Vagina (tissue), 2 donors: ENCODE measurements at regions not wholly inside any gene's neighbourhood (a gene's known extent, or its start where the extent isn't known, plus 50 kb on each side); places are given as distances from the start of the nearest gene placed in this dataset.

Experiments used
- DNase-seq, 2 donors: peaks; one replicate each; pipeline ENCODE4 v3.0.0-alpha.2; 2017; ENCODE audit errors: extremely low spot score in 2 of 2
- H3K27ac ChIP-seq: fragments of 200-600 bp; sonication (generic); one replicate; pipeline ENCODE4 v1.5.1; 2019
- H3K27me3 ChIP-seq: fragments of 200-600 bp; sonication (generic); one replicate; pipeline ENCODE4 v1.5.1; 2019
- H3K36me3 ChIP-seq, 2 donors: fragments of 200-600 bp; sonication (generic); one replicate each; pipeline ENCODE4 v1.5.1; 2017 to 2019
- H3K4me1 ChIP-seq: fragments of 200-600 bp; sonication (generic); one replicate; pipeline ENCODE4 v1.5.1; 2019
- H3K4me3 ChIP-seq, 2 donors: fragments of 200-600 bp; sonication (generic); 1 replicate in 1 of 2; 2 replicates in 1 of 2; pipeline ENCODE4 v1.5.1; 2016 to 2019
- H3K9me3 ChIP-seq: fragments of 200-600 bp; sonication (generic); one replicate; pipeline ENCODE4 v1.5.1; 2019
- CTCF ChIP-seq, 3 experiments: fragments of 450-650 bp in 2 of 3; fragments of 200-600 bp in 1 of 3; sonication (generic) in 1 of 3; IDR thresholded peaks; one replicate each; pipeline ENCODE4 v1.5.1; 2017 to 2019; ENCODE audit warnings: antibody characterized with exemption in 3 of 3, mild to moderate bottlenecking in 2 of 3, moderate library complexity in 2 of 3
- POLR2A ChIP-seq, 2 donors: fragments of 450-650 bp; IDR thresholded peaks; one replicate each; pipeline ENCODE4 v1.6.1; 2017; ENCODE audit warnings: antibody characterized with exemption in 2 of 2, mild to moderate bottlenecking in 2 of 2, moderate library complexity in 2 of 2
- POLR2AphosphoS5 ChIP-seq, 2 donors: sonication (generic); formaldehyde crosslinking; IDR thresholded peaks; one replicate each; pipeline ENCODE4 v1.9.0; 2017; ENCODE audit warnings: antibody characterized with exemption in 2 of 2, mild to moderate bottlenecking in 2 of 2, low read depth in 1 of 2; ENCODE audit not compliant: insufficient read depth in 1 of 2
- intact Hi-C: fragments of 100-400 bp; cut with DNase I; formaldehyde crosslinking; loops from one replicate; pipeline ENCODE4 v1.15.1; 2023

GRCh38 chr13:86462011-86462410, 662.8 kb upstream of the SLITRK6 start:
- H3K4me1 ChIP-seq, result no peaks in the 10 kb centered on the region
- H3K36me3 ChIP-seq, result no peaks in the 10 kb centered on the region
- no peaks in the 10 kb centered on the region for H3K9me3 ChIP-seq
- H3K4me3 ChIP-seq, result no peak overlapping the region
- intact Hi-C loops, result no loop called here
- no peak overlapping the region for H3K27ac ChIP-seq
- DNase-seq, result no peak
- TF ChIP-seq POLR2A (IDR thresholded peaks at IDR 0.05), result no peak
- TF ChIP-seq CTCF (IDR thresholded peaks at IDR 0.05), result no peak
- TF ChIP-seq POLR2AphosphoS5 (IDR thresholded peaks at IDR 0.05; ENCODE audit: insufficient read depth in 1 of 2, low read depth in 1 of 2), result no peak
- H3K27me3 ChIP-seq, result no peaks in the 10 kb centered on the region

- no peak for DNase-seq
- no peak for TF ChIP-seq CTCF (IDR thresholded peaks at IDR 0.05)
- no peak for TF ChIP-seq POLR2AphosphoS5 (IDR thresholded peaks at IDR 0.05; ENCODE audit: insufficient read depth in 1 of 2, low read depth in 1 of 2)
- TF ChIP-seq POLR2A (IDR thresholded peaks at IDR 0.05), result no peak
- H3K4me3 ChIP-seq, result no peak overlapping the region
- intact Hi-C loops, result no loop called here
- H3K9me3 ChIP-seq, result no peaks in the 10 kb centered on the region
- H3K27ac ChIP-seq, result no peak overlapping the region
- no peaks in the 10 kb centered on the region for H3K4me1 ChIP-seq
- no peaks in the 10 kb centered on the region for H3K27me3 ChIP-seq
- no peaks in the 10 kb centered on the region for H3K36me3 ChIP-seq
These were observed 665.0 kb upstream of the SLITRK6 start for GRCh38 chr13:86464193-86464592.

GRCh38 chr13:86474971-86475370, 675.8 kb upstream of the SLITRK6 start:
- no peaks in the 10 kb centered on the region for H3K27me3 ChIP-seq
- no peak for DNase-seq
- no peaks in the 10 kb centered on the region for H3K36me3 ChIP-seq
- H3K9me3 ChIP-seq, result no peaks in the 10 kb centered on the region
- no peak overlapping the region for H3K4me3 ChIP-seq
- intact Hi-C loops, result no loop called here
- H3K27ac ChIP-seq, result no peak overlapping the region
- TF ChIP-seq POLR2AphosphoS5 (IDR thresholded peaks at IDR 0.05; ENCODE audit: insufficient read depth in 1 of 2, low read depth in 1 of 2) (no peak), POLR2A (IDR thresholded peaks at IDR 0.05) (no peak)
- no peaks in the 10 kb centered on the region for H3K4me1 ChIP-seq

GRCh38 chr13:86476656-86477055, 677.4 kb upstream of the SLITRK6 start:
- no peaks in the 10 kb centered on the region for H3K9me3 ChIP-seq
- TF ChIP-seq POLR2A (IDR thresholded peaks at IDR 0.05) (no peak), CTCF (IDR thresholded peaks at IDR 0.05) (no peak), POLR2AphosphoS5 (IDR thresholded peaks at IDR 0.05; ENCODE audit: insufficient read depth in 1 of 2, low read depth in 1 of 2) (no peak)

GRCh38 chr13:86486582-86486981, 687.4 kb upstream of the SLITRK6 start:
- no peaks in the 10 kb centered on the region for H3K36me3 ChIP-seq
- no peaks in the 10 kb centered on the region for H3K4me1 ChIP-seq
- no peaks in the 10 kb centered on the region for H3K27me3 ChIP-seq
- TF ChIP-seq POLR2AphosphoS5 (IDR thresholded peaks at IDR 0.05; ENCODE audit: insufficient read depth in 1 of 2, low read depth in 1 of 2) (no peak), POLR2A (IDR thresholded peaks at IDR 0.05) (no peak), CTCF (IDR thresholded peaks at IDR 0.05) (no peak)
- H3K9me3 ChIP-seq, result no peaks in the 10 kb centered on the region
- no peak overlapping the region for H3K27ac ChIP-seq
- DNase-seq, result no peak
- H3K4me3 ChIP-seq, result no peak overlapping the region
- intact Hi-C loops, result no loop called here

More at GRCh38 chr13:86476656-86477055, 677.4 kb upstream of the SLITRK6 start:
- no peak overlapping the region for H3K27ac ChIP-seq
- intact Hi-C loops, result no loop called here
- H3K4me3 ChIP-seq, result no peak overlapping the region
- DNase-seq, result no peak
- no peaks in the 10 kb centered on the region for H3K36me3 ChIP-seq
- H3K4me1 ChIP-seq, result no peaks in the 10 kb centered on the region
- no peaks in the 10 kb centered on the region for H3K27me3 ChIP-seq
